ENCODE measurements at regions not wholly inside any gene's neighbourhood (a gene's known extent, or its start where the extent isn't known, plus 50 kb on each side); places are given as distances from the start of the nearest gene placed in this dataset.
"Not testable (repeated sequence)": the region's sequence is repeated elsewhere in the genome, so short reads cannot be mapped to it uniquely, and the experiment has no call there.

GRCh38 chr6:140192018-140192417, 817.6 kb upstream of the CITED2 start:
- no peak for DNase-seq

- not testable (repeated sequence) for DNase-seq
Observed at GRCh38 chr6:140189263-140189662, 814.8 kb upstream of the CITED2 start.

- DNase-seq: no peak
Observed at GRCh38 chr6:140185991-140186390, 811.5 kb upstream of the CITED2 start.

- DNase-seq: no peak
Observed at GRCh38 chr6:140183881-140184280, 809.4 kb upstream of the CITED2 start.

- DNase-seq: no peak
Observed at GRCh38 chr6:140182821-140183220, 808.4 kb upstream of the CITED2 start.

- no peak for DNase-seq
Observed at GRCh38 chr6:140181876-140182275, 807.4 kb upstream of the CITED2 start.

GRCh38 chr6:140180306-140180705, 805.9 kb upstream of the CITED2 start:
- DNase-seq: no peak

- DNase-seq: no peak
Observed at GRCh38 chr6:140178935-140179334, 804.5 kb upstream of the CITED2 start.

GRCh38 chr6:140178520-140178919, 804.1 kb upstream of the CITED2 start:
- DNase-seq: no peak

GRCh38 chr6:140176306-140176705, 801.9 kb upstream of the CITED2 start:
- no peak for DNase-seq

- DNase-seq: no peak
Observed at GRCh38 chr6:140175486-140175885, 801.0 kb upstream of the CITED2 start.

- DNase-seq: no peak
Observed at GRCh38 chr6:140174524-140174923, 800.1 kb upstream of the CITED2 start.

GRCh38 chr6:140168365-140168764, 793.9 kb upstream of the CITED2 start:
- no peak for DNase-seq

- DNase-seq: no peak
Observed at GRCh38 chr6:140160909-140161308, 786.5 kb upstream of the CITED2 start.

GRCh38 chr6:140160494-140160893, 786.0 kb upstream of the CITED2 start:
- DNase-seq: no peak

GRCh38 chr6:140156131-140156530, 781.7 kb upstream of the CITED2 start:
- DNase-seq: no peak

GRCh38 chr6:140155451-140156126, 781.1 kb upstream of the CITED2 start:
- no peak for DNase-seq

- DNase-seq: no peak
Observed at GRCh38 chr6:140153703-140154102, 779.3 kb upstream of the CITED2 start.

- not testable (repeated sequence) for DNase-seq
Observed at GRCh38 chr6:140147825-140148814, 773.7 kb upstream of the CITED2 start.

GRCh38 chr6:140140891-140141290, 766.4 kb upstream of the CITED2 start:
- DNase-seq: no peak

GRCh38 chr6:140138311-140139010, 764.0 kb upstream of the CITED2 start:
- DNase-seq: no peak

GRCh38 chr6:140134224-140134623, 759.8 kb upstream of the CITED2 start:
- no peak for DNase-seq

GRCh38 chr6:140130074-140130473, 755.6 kb upstream of the CITED2 start:
- no peak for DNase-seq

All from DMS79 (cell line).